Suprapubic skin (tissue), 4 donors: ENCODE measurements at regions not wholly inside any gene's neighbourhood (a gene's known extent, or its start where the extent isn't known, plus 50 kb on each side); places are given as distances from the start of the nearest gene placed in this dataset.

Source experiments
- DNase-seq, 2 donors: peaks; one replicate each; pipeline ENCODE4 v3.0.0-alpha.2; 2019; ENCODE audit warnings: low spot score in 2 of 2
- H3K27ac ChIP-seq: fragments of 200-600 bp; sonication (generic); one replicate; pipeline ENCODE4 v1.5.1; 2019
- H3K27me3 ChIP-seq: fragments of 200-600 bp; sonication (generic); one replicate; pipeline ENCODE4 v1.5.1; 2019
- H3K36me3 ChIP-seq: fragments of 200-600 bp; sonication (generic); one replicate; pipeline ENCODE4 v1.5.1; 2019
- H3K4me1 ChIP-seq: fragments of 200-600 bp; sonication (generic); one replicate; pipeline ENCODE4 v1.5.1; 2019
- H3K4me3 ChIP-seq: fragments of 200-600 bp; sonication (generic); one replicate; pipeline ENCODE4 v1.5.1; 2019; ENCODE audit warnings: mild to moderate bottlenecking
- H3K9me3 ChIP-seq: fragments of 200-600 bp; sonication (generic); one replicate; pipeline ENCODE4 v1.5.1; 2019
- CTCF ChIP-seq, 2 donors: fragments of 200-600 bp in 1 of 2; fragments of 450-650 bp in 1 of 2; sonication (generic) in 1 of 2; IDR thresholded peaks; one replicate each; pipeline ENCODE4 v1.5.1; 2016 to 2019; ENCODE audit warnings: antibody characterized with exemption in 2 of 2, mild to moderate bottlenecking in 1 of 2, moderate library complexity in 1 of 2
- EP300 ChIP-seq: sonication (generic); formaldehyde crosslinking; IDR thresholded peaks from one replicate; pipeline ENCODE4 v1.6.1; 2017; ENCODE audit warnings: antibody characterized with exemption
- POLR2A ChIP-seq, 2 donors: fragments of 450-650 bp; IDR thresholded peaks; one replicate each; pipeline ENCODE4 v1.6.1; 2017; ENCODE audit warnings: antibody characterized with exemption in 2 of 2, mild to moderate bottlenecking in 2 of 2, moderate library complexity in 2 of 2
- POLR2AphosphoS5 ChIP-seq, 3 donors: sonication (generic); formaldehyde crosslinking; IDR thresholded peaks; one replicate each; pipeline ENCODE4 v1.6.1; 2017; ENCODE audit warnings: antibody characterized with exemption in 3 of 3
- WGBS: methylation state at CpG from one replicate; pipeline ENCODE4 v1.1.5; 2018; 5-methylcytosine and 5-hydroxymethylcytosine counted together

GRCh38 chr3:163919154-163919553 lies 1159.1 kb downstream of the SI start:
- H3K36me3 ChIP-seq: no peaks in the 10 kb centered on the region
- no peak overlapping the region for H3K4me3 ChIP-seq
- no peaks in the 10 kb centered on the region for H3K27me3 ChIP-seq
- H3K4me1 ChIP-seq: no peaks in the 10 kb centered on the region
- no peak for TF ChIP-seq POLR2A (IDR thresholded peaks at IDR 0.05)
- no peak for TF ChIP-seq EP300
- no peak overlapping the region for H3K27ac ChIP-seq
- WGBS: 94% methylated on average over 1 of the region's 1 CpG
- no peaks in the 10 kb centered on the region for H3K9me3 ChIP-seq
- DNase-seq: no peak

- no peak for DNase-seq
- Histone ChIP-seq H3K4me1 (no peaks in the 10 kb centered on the region), H3K27ac (no peak overlapping the region), H3K36me3 (no peaks in the 10 kb centered on the region), H3K9me3 (no peaks in the 10 kb centered on the region), H3K4me3 (no peak overlapping the region), H3K27me3 (no peaks in the 10 kb centered on the region)
- TF ChIP-seq CTCF (IDR thresholded peaks at IDR 0.05) (no peak), POLR2AphosphoS5 (IDR thresholded peaks at IDR 0.05) (no peak), POLR2A (IDR thresholded peaks at IDR 0.05) (no peak), EP300 (no peak)
- WGBS: 69% methylated on average over 4 of the region's 4 CpGs
Observed at GRCh38 chr3:163916596-163917560, 1161.4 kb downstream of the SI start.

DNA sequence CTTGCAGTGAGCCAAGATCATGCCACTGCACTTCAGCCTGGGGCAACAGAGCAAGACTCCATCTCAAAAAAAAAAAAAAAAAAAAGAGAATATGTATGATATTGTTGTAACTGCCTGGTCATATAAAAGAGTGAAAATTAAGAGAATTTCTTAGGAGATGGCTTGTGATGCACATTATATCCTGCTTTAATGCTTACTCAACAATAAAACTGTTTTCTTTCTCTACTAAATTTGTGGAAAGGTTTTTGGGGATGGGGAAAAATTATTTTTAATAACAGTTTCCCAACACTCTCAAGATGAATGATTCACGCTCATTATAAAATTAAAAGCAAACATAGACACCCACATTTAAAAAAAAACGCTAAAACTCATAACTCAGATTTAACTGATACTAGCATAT lies 1163.0 kb downstream of the SI start:
- Histone ChIP-seq H3K4me3 (no peak overlapping the region), H3K27me3 (no peaks in the 10 kb centered on the region), H3K4me1 (no peaks in the 10 kb centered on the region), H3K9me3 (no peaks in the 10 kb centered on the region), H3K36me3 (no peaks in the 10 kb centered on the region), H3K27ac (no peak overlapping the region)
- 90% methylated on average over 2 of the region's 2 CpGs for WGBS
- TF ChIP-seq POLR2A (IDR thresholded peaks at IDR 0.05) (no peak), POLR2AphosphoS5 (IDR thresholded peaks at IDR 0.05) (no peak), EP300 (no peak), CTCF (IDR thresholded peaks at IDR 0.05) (no peak)
- DNase-seq: no peak

DNA sequence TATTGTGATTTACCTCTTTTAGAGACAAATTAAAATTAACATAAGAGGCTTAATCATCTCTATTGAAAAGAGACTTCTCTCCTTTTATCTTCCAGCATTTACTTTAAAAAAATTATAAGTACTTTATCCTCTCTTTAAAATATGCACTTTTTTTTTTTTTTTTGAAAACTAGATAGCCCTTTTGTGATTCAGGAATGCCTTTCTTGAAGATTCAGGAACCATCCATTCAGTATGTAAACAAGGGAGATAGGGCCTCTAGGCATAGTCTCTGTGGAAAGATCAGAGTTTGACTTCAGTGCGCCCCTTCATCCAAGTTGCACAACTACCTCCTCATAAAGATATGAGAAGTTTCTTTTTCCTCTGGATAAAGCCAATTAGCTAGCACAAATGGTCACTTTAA lies 1163.7 kb downstream of the SI start:
- 92% methylated on average over 1 of the region's 1 CpG for WGBS
- H3K4me3 ChIP-seq: no peak overlapping the region
- H3K9me3 ChIP-seq: no peaks in the 10 kb centered on the region
- H3K27ac ChIP-seq: no peak overlapping the region
- TF ChIP-seq CTCF (IDR thresholded peaks at IDR 0.05): no peak
- no peak for TF ChIP-seq EP300
- TF ChIP-seq POLR2AphosphoS5 (IDR thresholded peaks at IDR 0.05): no peak
- TF ChIP-seq POLR2A (IDR thresholded peaks at IDR 0.05): no peak
- no peaks in the 10 kb centered on the region for H3K36me3 ChIP-seq
- no peaks in the 10 kb centered on the region for H3K27me3 ChIP-seq
- no peaks in the 10 kb centered on the region for H3K4me1 ChIP-seq
- no peak for DNase-seq

DNA sequence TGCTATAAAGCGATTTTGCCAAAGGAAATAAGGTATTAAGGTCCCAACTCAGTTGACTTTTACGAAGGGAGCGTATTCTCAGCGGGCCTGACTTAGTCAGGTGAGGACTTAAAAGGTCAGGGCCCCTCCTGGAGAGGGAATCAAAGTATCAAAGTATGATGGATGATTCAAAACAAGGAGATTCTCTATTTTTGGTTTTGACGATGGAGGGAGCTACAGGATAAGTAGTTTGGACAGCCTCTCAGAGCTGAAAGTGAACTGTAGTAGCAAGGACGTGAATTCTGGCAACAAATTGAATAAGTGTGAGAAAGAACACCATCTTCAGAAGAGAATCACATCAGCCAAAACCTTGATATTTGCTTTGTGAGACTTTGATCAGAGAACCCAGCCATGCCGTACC lies 1186.5 kb downstream of the SI start:
- no peak for DNase-seq
- Histone ChIP-seq H3K4me1 (no peaks in the 10 kb centered on the region), H3K27me3 (no peaks in the 10 kb centered on the region), H3K27ac (no peak overlapping the region), H3K4me3 (no peak overlapping the region), H3K9me3 (no peaks in the 10 kb centered on the region), H3K36me3 (no peaks in the 10 kb centered on the region)
- WGBS: 82% methylated on average over 7 of the region's 7 CpGs
- TF ChIP-seq CTCF (IDR thresholded peaks at IDR 0.05) (no peak), POLR2AphosphoS5 (IDR thresholded peaks at IDR 0.05) (no peak), POLR2A (IDR thresholded peaks at IDR 0.05) (no peak), EP300 (no peak)
